OCI-LY1 (cell line): ENCODE measurements at regions not wholly inside any gene's neighbourhood (a gene's known extent, or its start where the extent isn't known, plus 50 kb on each side); places are given as distances from the start of the nearest gene placed in this dataset.

Source experiments
- H2AFZ ChIP-seq: fragments of 200-600 bp; sonication (generic), shearing (Covaris generic); 2 replicates; pipeline ENCODE4 v1.6.0; 2014; ENCODE audit warnings: antibody characterized with exemption, mild to moderate bottlenecking, low read length
- H3F3A ChIP-seq: fragments of 200-600 bp; sonication (generic), shearing (Covaris generic); 2 replicates; pipeline ENCODE4 v1.6.0; 2014; ENCODE audit warnings: mild to moderate bottlenecking, antibody characterized with exemption, low read length, moderate library complexity; ENCODE audit not compliant: insufficient read depth
- H3K27ac ChIP-seq: fragments of 200-600 bp; sonication (generic); 2 replicates; pipeline ENCODE4 v1.5.1; 2014; ENCODE audit warnings: low read length, mixed run types, mild to moderate bottlenecking, low read depth; ENCODE audit not compliant: poor library complexity, severe bottlenecking
- H3K27me3 ChIP-seq: fragments of 200-600 bp; sonication (generic); 2 replicates; pipeline ENCODE4 v1.6.0; 2014; ENCODE audit warnings: antibody characterized with exemption, mild to moderate bottlenecking, low read length, moderate library complexity; ENCODE audit not compliant: insufficient read depth
- H3K36me3 ChIP-seq: fragments of 200-600 bp; sonication (generic); 2 replicates; pipeline ENCODE4 v1.6.1; 2014; ENCODE audit warnings: mild to moderate bottlenecking, antibody characterized with exemption, low read length, moderate library complexity, mixed read lengths; ENCODE audit not compliant: insufficient read depth
- H3K4me1 ChIP-seq: fragments of 200-600 bp; sonication (generic); 2 replicates; pipeline ENCODE4 v1.5.1; 2014; ENCODE audit warnings: mild to moderate bottlenecking, low read length, moderate library complexity; ENCODE audit not compliant: insufficient read depth, severe bottlenecking
- H3K4me2 ChIP-seq: fragments of 200-600 bp; sonication (generic), shearing (Covaris generic); 2 replicates; pipeline ENCODE4 v1.6.1; 2014; ENCODE audit warnings: low read length
- H3K4me3 ChIP-seq: fragments of 200-600 bp; sonication (generic); 2 replicates; pipeline ENCODE4 v1.5.1; 2014; ENCODE audit warnings: low read length, low read depth, mild to moderate bottlenecking, mixed read lengths; ENCODE audit not compliant: poor library complexity, severe bottlenecking
- H3K79me2 ChIP-seq: fragments of 200-600 bp; shearing (Covaris generic); 2 replicates; pipeline ENCODE4 v1.6.1; 2016; ENCODE audit warnings: mixed run types, low read length, mixed read lengths; ENCODE audit not compliant: insufficient read depth
- H3K9ac ChIP-seq: fragments of 200-600 bp; sonication (generic), shearing (Covaris generic); 2 replicates; pipeline ENCODE4 v1.6.1; 2014; ENCODE audit warnings: mild to moderate bottlenecking, low read length, mixed read lengths
- H3K9me2 ChIP-seq: fragments of 200-600 bp; sonication (generic), shearing (Covaris generic); 2 replicates; pipeline ENCODE4 v1.6.1; 2014; ENCODE audit warnings: low read depth, mild to moderate bottlenecking, low read length, mixed read lengths
- H3K9me3 ChIP-seq: fragments of 200-600 bp; shearing (Covaris generic); 2 replicates; pipeline ENCODE4 v1.6.1; 2014; ENCODE audit warnings: low read length, mixed read lengths
- H4K20me1 ChIP-seq: fragments of 200-600 bp; sonication (generic), shearing (Covaris generic); 2 replicates; pipeline ENCODE4 v1.6.0; 2016; ENCODE audit warnings: mild to moderate bottlenecking, low read length; ENCODE audit not compliant: insufficient read depth
- CTCF ChIP-seq: fragments of 200-600 bp; sonication (generic), shearing (Covaris generic); IDR thresholded peaks from 2 replicates; pipeline ENCODE4 v1.5.1; 2017; ENCODE audit warnings: mild to moderate bottlenecking, antibody characterized with exemption, low read length, moderate library complexity, mixed read lengths
- EZH2 ChIP-seq: fragments of 200-600 bp; sonication (generic), shearing (Covaris generic); IDR thresholded peaks from 2 replicates; pipeline ENCODE4 v1.8.0; 2017; ENCODE audit warnings: borderline replicate concordance, mixed run types, mild to moderate bottlenecking, antibody characterized with exemption, low read length, moderate library complexity, mixed read lengths

- Histone ChIP-seq H3K27me3 (no peaks in the 10 kb centered on the region), H4K20me1 (no peaks in the 10 kb centered on the region), H3K36me3 (no peaks in the 10 kb centered on the region), H3F3A (no peaks in the 10 kb centered on the region), H3K9me3 (no peaks in the 10 kb centered on the region), H3K4me3 (no peak overlapping the region), H3K4me2 (no peak overlapping the region), H3K9me2 (no peaks in the 10 kb centered on the region), H3K27ac (no peak overlapping the region), H3K4me1 (peaks cover 12% of the 10 kb centered on the region), H2AFZ (no peak overlapping the region), H3K9ac (no peak overlapping the region), H3K79me2 (no peaks in the 10 kb centered on the region)
- peak; percentile 44 for TF ChIP-seq CTCF
- TF ChIP-seq EZH2, result no peak
These were observed 57.2 kb upstream of the C1orf185 start for GRCh38 chr1:51044834-51045233.

DNA sequence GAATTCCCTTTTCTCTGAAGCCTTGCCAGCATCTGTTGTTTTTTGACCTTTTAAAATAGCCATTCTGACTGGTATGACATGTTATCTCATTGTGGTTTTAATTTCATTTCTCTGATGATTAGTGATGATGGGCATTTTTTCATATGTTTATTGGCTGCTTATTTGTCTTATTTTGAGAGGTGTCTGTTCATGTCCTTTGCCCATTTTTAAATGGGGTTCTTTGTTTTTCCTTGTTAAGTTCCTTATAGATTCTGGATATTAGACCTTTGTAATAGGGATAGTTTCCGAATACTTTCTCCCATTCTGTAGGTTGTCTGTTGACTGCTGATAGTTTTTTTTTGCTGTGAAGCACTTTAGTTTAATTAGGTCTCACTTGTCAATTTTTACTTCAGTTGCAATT is 54.0 kb upstream of the C1orf185 start:
- Histone ChIP-seq H3K9me3 (no peaks in the 10 kb centered on the region), H3K79me2 (no peaks in the 10 kb centered on the region), H3K9me2 (no peaks in the 10 kb centered on the region), H4K20me1 (no peaks in the 10 kb centered on the region), H3K4me1 (peaks cover 12% of the 10 kb centered on the region), H3K9ac (no peak overlapping the region), H3K27ac (no peak overlapping the region), H3K27me3 (no peaks in the 10 kb centered on the region), H3F3A (no peaks in the 10 kb centered on the region), H3K4me2 (no peak overlapping the region), H2AFZ (no peak overlapping the region), H3K36me3 (no peaks in the 10 kb centered on the region), H3K4me3 (no peak overlapping the region)
- TF ChIP-seq EZH2 (no peak), CTCF (no peak)

GRCh38 chr1:51048670-51049069 is 53.4 kb upstream of the C1orf185 start:
- Histone ChIP-seq H3K4me2 (no peak overlapping the region), H3K9me2 (no peaks in the 10 kb centered on the region), H3F3A (no peaks in the 10 kb centered on the region), H3K4me1 (peaks cover 11% of the 10 kb centered on the region), H3K4me3 (no peak overlapping the region), H3K27me3 (no peaks in the 10 kb centered on the region), H4K20me1 (no peaks in the 10 kb centered on the region), H3K9ac (no peak overlapping the region), H2AFZ (no peak overlapping the region), H3K79me2 (no peaks in the 10 kb centered on the region), H3K36me3 (no peaks in the 10 kb centered on the region), H3K27ac (no peak overlapping the region), H3K9me3 (no peaks in the 10 kb centered on the region)
- no peak for TF ChIP-seq EZH2
- no peak for TF ChIP-seq CTCF
